CD4-positive, alpha-beta T cell treated with Interferon gamma for 1 hour (primary cell): ENCODE measurements at regions not wholly inside any gene's neighbourhood (a gene's known extent, or its start where the extent isn't known, plus 50 kb on each side); places are given as distances from the start of the nearest gene placed in this dataset.

Experiments used
- DNase-seq: peaks from one replicate; pipeline ENCODE4 v3.0.0-alpha.2; 2020

DNA sequence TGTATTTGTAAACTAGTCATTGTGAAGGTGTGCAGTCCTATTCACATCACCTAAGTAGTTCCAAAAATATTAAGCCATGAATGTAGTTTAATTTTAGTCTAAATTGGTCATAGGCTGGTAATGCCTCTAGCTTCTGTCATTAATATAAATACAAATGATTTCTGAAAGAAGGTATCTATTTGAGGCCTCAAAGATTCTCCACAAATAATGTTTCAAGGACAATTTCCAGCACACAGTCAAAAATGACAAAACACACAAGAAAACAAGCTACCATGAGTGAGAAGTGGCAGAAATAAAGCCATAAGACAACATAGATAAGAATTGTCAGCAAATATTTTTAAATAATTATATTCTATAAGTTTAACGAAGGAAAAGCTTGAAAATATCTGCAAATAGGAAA lies 66.7 kb upstream of the PDK4 start:
- no peak for DNase-seq

DNA sequence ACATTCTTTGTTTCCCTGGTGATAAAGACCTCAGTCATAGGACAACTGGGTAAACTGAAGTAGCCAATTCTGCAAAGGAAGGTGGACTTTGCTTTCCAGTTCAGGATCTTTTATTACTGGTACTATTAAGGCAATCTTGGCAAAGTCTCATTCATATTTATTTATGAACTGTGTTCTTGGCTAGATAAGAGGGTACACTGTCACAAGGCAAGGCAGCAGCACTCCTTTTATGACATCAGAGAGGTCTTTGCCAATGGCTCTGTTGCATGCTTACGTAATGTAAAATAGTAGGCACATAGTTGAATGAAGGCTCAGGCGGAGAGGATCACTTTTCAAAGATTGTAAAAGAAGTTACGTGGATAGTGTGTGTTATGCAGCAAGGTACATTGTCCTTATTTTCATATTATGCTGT lies 63.7 kb upstream of the PDK4 start:
- DNase-seq: no peak

DNA sequence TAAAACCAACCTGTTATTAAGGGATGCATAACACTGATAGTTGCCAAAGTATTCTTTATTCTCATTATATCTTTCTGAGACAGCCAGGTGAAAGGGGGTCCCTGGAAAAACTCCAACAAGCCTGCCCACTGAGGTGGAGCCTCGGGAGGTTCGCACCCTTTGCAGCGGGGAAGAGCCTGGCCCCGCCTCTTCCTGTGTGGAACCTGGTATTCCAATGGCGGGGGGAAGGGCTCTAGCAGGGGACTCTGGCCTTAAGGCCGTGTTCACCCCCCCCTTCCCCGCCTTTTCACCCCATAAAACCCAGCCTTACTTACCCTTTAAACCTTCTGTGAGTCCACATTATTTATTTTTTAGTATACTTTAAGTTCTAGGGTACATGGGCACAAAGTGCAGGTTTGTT lies 62.4 kb upstream of the PDK4 start:
- no peak for DNase-seq

GRCh38 chr7:95649546-95649945 lies 53.2 kb upstream of the PDK4 start:
- DNase-seq: no peak

DNA sequence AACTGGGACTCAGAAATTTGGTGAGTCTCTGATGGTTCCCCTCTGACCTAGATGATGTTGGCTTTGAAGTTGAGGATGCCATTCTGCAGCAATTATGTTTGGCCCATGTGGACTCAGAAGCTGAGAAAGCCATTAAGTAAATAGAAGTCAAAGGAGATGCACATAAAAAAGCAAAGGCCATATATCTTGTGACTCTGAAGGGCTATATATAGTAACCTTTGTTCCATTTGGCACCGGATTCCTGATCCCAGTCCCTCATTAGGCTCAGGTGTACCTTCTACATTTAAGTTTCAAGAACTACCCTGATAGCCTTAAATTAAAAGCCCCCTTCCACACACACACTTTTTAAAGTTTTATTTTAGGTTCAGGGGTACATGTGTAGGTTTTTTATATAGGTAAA lies 50.0 kb upstream of the PDK4 start:
- DNase-seq: no peak
